T-helper 2 cell (primary cell): ENCODE measurements at regions not wholly inside any gene's neighbourhood (a gene's known extent, or its start where the extent isn't known, plus 50 kb on each side); places are given as distances from the start of the nearest gene placed in this dataset.

Experiments
- DNase-seq, 5 experiments: peaks; one replicate each; pipeline versions ENCODE4 v3.0.0 to v3.0.0-alpha.2; 2012 to 2022

GRCh38 chr2:142220239-142220638 lies 89.4 kb upstream of the LRP1B start:
- DNase-seq, result no peak

GRCh38 chr2:142218471-142218870 lies 87.7 kb upstream of the LRP1B start:
- DNase-seq, result no peak

- DNase-seq, result no peak
Observed at GRCh38 chr2:142217804-142218203, 87.0 kb upstream of the LRP1B start.

GRCh38 chr2:142200062-142200461 lies 69.2 kb upstream of the LRP1B start:
- no peak for DNase-seq

- no peak for DNase-seq
Observed at GRCh38 chr2:142199073-142199472, 68.3 kb upstream of the LRP1B start.

- DNase-seq, result no peak
Observed at GRCh38 chr2:142190805-142191204, 60.0 kb upstream of the LRP1B start.

GRCh38 chr2:142189501-142189900 lies 58.7 kb upstream of the LRP1B start:
- no peak for DNase-seq

- DNase-seq, result no peak
Observed at GRCh38 chr2:142188562-142188961, 57.7 kb upstream of the LRP1B start.

GRCh38 chr2:142180820-142181533 lies 50.2 kb upstream of the LRP1B start:
- peak in 1 of 5 experiments; percentile 1 for DNase-seq
